ENCODE measurements at regions not wholly inside any gene's neighbourhood (a gene's known extent, or its start where the extent isn't known, plus 50 kb on each side); places are given as distances from the start of the nearest gene placed in this dataset.
"Not testable (repeated sequence)": the region's sequence is repeated elsewhere in the genome, so short reads cannot be mapped to it uniquely, and the experiment has no call there.

DNA sequence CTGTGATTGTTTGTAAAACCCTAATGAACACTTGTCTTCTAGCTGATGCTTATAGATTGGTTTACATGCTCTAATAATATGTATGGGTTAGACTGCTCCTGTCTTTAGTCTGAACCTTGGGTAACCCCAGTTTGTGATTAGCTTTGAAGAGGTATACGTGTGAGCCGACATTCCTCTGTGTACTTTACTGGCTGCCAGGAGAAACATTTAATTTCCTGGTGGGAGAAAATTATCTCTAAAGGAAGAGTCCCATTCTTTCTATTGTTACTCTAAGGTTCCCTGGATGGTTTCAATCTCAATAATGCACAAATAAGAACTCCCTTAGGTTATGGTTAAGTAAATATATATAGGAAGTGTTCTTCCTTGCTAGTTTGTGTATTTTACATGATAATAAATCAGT, 143.6 kb upstream of the ZSWIM2 start:
- no peak for DNase-seq (ENCODE audit: low read depth in 2 of 2)

DNA sequence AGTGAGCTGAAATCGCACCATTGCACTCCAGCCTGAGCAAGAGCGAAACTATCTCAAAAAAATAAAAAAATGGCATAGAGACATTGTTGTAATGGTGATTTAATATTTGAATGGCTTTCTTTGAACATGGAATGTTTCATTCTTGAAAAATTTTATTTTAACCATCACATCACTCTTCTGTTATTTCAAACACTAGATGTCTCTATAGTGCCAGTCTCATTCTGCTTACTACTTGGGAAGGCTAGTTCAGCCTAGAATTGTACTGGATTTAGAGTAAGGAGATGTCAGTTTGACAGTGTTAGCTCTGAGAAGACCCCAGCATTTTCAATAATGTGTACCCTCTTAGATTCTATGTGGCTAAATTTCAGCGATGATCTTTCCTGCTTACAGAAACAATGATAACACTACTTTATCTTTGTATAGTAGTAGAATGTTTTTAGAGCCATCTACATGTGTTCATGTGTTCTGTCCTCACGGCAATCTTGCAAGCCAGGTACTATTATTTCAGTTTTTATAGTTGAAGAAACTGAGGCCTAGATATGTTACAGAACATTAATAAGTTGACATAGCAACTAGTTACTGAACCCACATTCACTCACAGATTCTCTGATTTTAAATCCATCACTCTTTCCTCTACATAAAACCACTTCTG, 142.9 kb upstream of the ZSWIM2 start:
- no peak for DNase-seq (ENCODE audit: low read depth in 2 of 2)

DNA sequence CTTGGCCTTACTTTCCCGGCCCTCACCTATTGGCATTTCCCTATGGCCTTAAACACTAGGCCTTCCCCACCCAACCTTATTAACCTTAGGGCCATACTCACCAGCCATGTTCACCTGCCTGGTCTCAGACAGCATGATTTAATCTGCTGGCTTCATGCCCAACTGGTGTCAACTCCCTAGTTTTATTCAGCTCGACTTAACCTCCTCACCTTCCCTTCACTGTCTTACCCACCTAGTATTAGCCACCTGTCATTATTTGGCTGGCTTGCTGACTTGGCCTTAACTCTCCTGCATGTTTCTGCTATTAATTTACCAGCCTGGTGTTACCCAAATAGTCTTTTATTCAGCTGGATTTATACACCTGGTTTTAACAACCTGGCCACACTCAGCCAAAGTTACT, 136.0 kb upstream of the ZSWIM2 start:
- DNase-seq (ENCODE audit: low read depth in 2 of 2), result no peak

DNA sequence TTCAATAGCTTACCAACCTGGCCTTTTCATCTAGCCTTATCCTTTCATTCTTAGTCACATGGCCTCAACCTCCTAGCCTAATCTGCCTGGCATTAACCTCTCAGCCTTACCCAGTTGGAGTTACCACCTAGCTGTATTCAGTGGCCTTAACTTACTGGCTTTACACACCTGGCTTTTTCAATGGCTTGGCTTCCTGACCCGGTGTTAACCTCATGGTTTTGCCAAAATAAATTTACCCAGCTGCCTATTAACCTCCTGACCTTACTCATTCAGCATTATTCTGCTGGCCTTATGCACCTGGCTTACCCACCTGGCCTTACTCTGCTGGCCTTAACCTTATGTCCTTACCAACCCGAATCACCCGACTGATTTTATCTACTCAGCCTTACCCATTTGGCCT, 135.5 kb upstream of the ZSWIM2 start:
- no peak for DNase-seq (ENCODE audit: low read depth in 2 of 2)

DNA sequence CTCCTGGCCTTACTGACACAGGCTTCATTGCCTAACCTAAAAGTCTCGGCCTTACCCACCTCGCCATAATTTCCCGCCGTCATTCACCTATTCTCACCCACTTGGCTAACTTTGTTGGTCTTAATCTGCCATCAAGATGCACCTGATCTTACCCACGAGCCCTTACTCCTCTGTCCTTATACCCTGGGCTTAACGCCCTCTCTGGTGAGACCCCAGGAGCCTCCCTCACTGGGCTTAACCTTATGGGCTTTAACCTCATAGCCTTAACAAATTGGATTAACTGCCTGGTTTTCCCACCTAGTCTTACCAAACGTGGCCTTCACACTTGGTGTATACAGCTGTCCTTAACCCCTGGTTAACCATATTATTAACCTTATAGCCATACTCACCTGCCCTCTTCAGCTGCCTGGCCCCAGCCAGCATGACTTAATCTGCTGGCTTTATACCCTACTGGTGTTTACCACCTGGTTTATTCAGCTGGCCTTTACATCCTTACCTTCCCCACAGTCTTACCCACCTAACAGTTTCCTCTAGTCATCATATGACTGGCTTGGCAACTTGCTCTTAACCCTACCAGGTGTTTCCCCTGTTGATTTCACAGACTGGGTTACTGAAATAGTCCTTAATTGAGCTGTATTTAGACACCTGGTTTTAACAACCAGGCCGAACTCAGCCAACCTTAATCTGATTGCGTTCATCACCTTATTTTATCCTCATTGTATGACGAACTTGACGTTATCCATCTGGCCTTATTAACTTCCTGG, 132.0 kb upstream of the ZSWIM2 start:
- DNase-seq (ENCODE audit: low read depth in 2 of 2), result no peak

DNA sequence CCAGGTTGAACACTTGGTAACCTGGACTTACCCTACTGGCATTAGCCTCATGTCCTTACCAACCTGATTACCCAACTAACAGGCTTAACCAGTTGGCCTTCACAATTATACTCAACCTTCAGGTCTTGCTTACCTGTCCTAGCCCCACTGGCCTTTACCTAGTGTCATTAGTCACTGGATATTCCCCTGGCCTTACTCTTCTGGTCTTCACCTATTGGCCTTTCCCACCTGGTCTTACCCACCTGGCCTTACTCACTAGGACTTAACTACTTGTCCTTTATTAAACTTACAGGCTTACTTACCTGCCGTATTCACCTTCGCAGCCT, 131.1 kb upstream of the ZSWIM2 start:
- no peak for DNase-seq (ENCODE audit: low read depth in 2 of 2)

DNA sequence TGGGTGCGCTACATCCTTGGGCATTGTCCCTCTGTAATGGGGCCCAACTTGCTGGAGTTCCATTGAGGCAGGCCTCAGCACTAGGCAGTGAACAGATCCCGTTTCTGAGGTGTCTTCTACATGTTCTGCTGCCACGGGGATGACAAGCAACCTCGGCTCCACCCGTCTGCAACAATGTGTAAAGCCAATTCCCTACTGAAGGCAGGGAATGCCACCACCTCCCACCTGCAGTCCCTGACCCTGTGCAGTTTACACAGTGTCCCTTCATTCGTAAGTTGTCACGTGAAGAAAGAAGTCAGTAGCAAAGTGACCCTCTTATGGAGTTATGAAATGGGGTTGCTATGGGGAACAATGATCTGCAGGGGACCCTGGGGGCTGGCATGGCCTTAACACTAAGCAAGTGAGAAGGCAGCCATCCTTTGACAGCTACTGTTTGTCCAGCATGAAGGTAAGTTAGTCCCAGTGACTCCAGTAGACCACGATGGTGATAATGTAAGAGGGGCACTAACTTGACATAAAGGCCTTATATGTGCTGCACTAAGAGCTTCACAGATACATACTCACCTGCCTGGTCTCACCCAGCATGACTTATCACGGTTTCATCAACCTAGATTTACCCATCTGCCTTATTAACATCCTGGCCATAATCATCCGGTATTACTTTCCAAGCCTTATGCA, 130.6 kb upstream of the ZSWIM2 start:
- DNase-seq (ENCODE audit: low read depth in 2 of 2), result no peak

DNA sequence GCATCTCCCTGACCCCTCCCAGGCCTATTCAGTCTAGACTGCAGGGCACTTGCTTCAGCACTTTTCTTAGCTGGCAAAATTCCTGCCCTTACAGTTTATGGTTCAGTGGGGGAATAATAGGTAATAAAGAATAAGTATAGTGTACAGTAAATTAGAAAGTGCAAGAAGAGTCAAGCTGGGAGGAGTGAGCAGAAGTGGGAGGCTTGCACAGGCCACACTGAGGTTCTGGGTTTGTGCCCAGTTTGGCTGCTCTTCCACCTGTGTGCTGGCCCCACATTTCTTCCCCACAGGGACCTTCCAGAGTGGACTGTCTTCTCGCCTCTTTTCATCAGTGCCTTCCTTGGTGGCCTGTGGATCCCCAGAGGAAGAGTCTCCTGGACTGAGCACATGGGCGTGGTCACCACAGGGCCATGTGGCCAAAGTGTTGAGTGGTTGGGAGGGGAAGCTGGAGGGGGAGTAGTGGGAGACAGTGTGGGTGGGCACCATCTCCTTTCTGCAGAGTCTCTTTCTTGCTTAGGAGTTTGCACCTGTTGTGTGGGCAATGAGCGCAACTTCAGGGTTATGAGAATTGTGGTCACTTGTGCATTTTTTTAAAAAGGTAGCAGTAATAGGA, 128.6 kb upstream of the ZSWIM2 start:
- DNase-seq (ENCODE audit: low read depth in 2 of 2), result no peak

DNA sequence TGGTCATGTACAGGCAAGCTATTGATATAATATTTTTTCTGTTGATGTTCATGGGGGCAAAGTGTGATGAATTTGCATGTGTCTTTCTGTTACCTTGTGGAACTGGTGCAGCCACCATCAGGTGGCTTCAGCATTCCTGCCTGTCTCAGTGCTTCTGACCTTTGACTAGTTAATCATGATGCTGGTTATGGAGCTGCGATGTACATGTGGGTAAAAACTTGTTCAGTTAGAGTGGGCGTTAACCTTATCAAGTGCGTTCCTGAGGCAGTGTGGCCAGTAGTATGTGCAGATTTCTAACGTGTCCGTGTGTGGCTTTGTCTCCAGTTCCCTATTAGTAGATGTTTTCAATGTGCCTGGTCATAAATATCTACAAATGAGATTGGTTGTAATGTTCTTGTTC, 127.4 kb upstream of the ZSWIM2 start:
- no peak for DNase-seq (ENCODE audit: low read depth in 2 of 2)

DNA sequence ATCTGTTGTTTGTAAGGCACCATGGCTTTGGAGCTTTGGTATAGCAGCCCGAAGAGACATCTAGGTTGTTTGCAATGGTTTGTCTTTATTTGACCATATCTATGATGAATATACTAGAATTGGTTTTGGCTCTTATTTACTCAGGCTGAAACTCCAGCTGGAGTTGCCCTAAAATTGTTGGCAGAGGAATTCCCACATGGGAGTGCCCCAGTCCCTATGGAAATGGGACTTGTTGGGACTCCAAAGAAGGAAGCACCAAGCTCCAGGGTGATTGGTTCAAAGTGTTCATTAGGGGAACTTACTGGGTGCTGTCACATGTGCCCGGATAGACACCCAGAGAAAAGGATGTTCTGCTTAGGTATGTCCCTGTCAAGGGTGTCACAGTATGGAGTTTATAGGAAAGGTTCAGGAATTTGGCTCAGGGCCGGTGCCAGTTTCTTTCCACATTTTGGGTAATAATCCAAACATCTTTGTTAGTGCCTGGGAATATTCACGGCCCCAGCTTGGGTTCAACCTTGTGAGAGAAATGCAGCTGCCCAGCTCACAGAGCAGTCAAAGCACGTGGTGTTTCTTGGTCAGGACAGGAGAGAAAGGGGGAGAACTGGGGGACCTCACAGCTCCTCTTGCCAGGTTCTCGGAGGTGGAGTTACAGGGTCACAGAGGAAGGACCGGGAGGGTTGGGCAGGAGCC, 123.5 kb upstream of the ZSWIM2 start:
- no peak for DNase-seq (ENCODE audit: low read depth in 2 of 2)

DNA sequence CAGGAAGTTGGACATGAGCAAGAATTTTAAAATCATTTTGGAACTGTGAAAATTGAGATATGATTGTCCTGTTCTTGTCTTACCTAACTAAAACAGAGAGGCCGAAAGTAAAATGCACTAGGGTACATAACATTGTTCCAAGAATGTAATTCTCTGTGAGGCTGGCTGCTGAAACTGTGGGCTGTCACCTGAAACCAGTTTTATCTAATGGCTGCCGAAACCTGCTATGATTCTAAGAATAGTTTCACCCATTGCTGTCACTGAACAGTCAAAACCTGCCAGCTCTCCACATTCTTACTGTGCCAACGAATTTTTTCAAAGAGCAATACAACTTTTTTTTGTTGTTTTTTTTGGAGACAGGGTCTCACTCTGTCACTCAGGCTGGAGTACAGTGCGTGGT, 119.3 kb upstream of the ZSWIM2 start:
- no peak for DNase-seq (ENCODE audit: low read depth in 2 of 2)

DNA sequence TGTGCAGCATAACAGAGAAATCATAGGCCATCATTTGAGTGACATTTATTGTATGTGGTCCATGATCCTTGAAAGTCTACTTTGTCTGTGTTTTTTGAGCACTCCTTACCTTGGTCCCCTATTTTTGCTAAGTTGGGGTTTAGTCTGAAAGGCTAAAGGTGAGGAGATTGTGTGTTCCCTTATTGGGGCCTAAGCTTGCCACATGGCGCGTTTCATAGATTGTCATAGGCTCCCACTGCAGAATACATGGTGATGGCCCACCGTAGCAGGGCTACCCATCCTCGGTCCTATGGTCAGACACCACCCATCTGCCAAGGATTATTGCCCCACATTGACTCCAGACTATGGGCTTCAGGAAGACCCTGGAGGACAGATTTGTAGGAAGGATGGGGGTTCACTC, 117.0 kb upstream of the ZSWIM2 start:
- DNase-seq (ENCODE audit: low read depth in 2 of 2), result no peak

DNA sequence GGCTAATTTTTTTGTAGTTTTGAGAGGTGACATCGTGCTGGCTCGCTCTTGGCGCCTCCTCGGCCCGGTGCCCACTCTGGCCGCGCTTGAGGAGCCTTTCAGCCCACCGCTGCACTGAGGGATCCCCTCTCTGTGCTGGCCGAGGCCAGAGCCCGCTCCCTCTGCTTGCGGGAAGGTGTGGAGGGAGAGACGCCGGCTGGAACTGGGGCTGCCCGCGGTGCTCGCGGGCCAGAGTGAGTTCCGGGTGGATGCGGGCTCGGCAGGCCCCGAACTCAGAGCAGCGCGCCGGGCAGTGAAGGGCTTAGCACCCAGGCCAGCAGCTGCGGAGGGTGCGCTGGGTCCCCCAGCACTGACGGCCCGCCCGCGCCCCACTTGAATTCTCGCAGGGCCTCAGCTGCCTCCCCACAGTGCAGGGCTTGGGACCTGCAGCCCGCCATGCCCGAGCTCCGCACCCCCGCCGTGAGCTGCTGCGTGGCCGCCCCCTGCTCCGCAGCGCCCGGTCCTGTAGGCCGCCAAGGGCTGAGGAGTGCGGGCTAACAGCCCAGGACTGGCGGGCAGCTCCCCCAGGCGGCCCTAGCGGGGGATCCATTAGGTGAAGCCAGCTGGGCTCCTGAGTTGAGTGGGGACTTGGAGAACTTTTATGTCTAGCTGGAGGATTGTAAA, 113.2 kb upstream of the ZSWIM2 start:
- DNase-seq (ENCODE audit: low read depth in 2 of 2), result no peak

DNA sequence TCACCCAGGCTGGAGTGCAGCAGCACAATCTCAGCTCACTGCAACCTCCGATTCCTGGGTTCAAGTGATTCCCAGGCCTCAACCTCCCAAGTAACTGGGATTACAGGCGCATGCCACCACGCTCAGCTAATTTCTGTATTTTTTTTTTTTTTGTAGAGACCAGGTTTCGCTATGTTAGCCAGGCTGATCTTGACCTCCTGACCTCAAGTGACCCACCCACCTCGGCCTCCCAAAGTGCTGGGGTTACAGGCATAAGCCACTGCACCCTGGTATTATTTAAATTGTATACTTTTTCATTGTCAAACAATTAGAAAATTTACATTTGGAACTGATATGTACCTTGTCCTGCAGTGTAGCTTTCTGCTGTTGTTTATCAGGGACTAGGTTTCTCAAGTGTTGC, 111.3 kb upstream of the ZSWIM2 start:
- DNase-seq (ENCODE audit: low read depth in 2 of 2), result not testable (repeated sequence)

DNA sequence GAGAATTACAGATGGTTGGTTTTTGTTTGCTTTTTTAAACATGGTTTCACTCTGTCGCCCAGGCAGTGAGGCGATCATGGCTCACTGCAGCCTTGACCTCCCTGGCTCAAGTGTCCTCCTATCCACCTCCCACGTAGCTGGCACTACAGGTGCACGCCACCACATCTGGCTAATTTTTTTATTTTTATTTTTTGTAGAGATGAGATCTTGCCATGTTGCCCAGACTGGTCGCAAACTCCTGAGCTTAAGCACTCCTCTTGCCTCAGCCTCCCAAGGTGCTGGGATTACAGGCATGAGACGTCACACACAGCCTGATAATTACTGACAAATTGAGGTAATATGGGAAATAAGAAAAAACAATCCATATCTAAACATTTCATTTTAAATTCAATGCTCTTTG, 110.5 kb upstream of the ZSWIM2 start:
- DNase-seq (ENCODE audit: low read depth in 2 of 2), result no peak

DNA sequence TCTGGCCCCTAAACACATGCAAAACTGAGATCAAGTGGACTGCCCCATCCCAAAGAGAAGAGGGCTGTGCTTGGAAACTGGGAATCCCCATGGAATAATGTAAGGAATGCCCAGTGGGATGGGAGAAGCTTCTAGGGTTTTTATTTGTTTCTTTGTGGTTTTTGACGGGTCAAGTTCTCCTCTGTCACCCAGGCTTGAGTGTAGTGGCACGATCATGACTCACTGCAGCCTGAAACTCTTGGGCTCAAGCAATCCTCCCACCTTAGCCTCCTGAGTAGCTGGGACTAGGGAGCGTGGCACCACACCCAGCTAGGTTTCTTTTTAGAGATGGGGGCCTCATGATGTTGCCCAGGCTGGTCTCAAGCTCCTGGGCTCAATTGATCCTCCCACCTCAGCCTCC, 101.7 kb upstream of the ZSWIM2 start:
- DNase-seq (ENCODE audit: low read depth in 2 of 2), result no peak

DNA sequence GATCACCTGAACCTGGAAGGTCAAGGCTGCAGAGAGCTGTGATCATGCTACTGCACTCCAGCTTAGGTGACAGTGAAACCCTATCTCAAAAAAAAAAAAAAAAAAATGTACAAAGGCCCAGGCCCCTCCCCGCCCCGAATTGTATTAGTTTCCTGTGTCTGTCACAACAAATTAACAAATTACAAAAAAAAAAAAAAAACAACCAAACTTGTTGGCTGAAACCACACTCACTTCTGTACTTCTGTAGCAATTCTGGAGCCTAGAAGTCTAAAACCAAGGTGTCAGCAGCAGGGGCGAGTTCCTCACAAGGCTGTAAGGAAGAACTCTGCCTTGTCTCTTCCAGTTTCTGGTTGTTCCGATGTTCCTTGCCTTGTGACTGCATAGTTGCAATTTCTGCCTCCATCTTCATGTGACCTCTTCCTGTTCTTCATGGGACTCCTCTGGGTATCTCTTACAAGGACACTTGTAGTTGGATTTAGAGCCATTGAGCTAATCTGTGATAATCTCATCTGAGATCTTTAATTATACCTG, 100.8 kb upstream of the ZSWIM2 start:
- DNase-seq (ENCODE audit: low read depth in 2 of 2), result no peak

DNA sequence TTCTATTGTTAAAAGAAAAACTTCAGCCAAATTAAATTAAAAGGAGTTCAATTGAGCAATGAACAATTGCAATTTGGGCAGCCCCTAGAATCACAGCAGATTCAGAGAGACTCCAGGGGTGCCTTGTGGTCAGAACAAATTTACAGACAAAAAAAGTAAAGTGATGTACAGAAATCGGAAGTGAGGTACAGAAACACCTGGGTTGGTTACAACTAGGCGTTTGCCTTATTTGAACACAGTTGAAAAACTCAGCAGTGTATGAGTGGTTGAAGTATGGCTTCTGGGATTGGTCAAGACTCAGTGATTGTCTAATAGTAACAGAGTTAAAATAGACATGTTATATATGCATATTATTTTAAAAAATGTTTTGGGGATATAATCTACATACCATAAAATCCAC, 98.5 kb upstream of the ZSWIM2 start:
- DNase-seq (ENCODE audit: low read depth in 2 of 2), result no peak

DNA sequence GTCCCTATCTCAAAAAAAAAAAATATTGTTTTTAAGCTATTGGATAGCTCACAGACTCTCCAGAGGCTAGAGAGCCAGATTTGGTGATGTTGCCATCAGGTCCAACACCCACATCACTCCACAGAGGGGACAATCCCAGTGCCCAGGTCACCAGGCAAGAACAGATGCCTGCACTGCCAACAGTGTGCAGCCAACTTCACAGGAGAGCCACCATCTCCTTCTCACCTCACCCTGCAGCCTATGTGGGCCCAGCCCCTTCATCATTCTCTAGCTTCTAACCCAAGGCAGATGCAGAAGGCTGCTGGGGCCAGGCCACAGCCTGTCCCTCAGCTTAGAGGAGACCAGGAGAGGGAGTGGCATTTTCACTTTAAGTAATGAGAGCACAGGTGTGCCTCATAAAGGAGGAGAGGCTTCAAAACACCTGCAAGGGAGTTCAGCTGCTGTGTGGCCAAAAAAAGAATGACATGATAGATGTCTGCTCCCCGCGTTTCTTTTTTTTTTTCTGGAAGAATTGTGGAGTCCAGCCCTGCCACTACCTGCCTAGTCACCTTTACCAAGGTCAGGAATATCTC, 98.0 kb upstream of the ZSWIM2 start:
- DNase-seq (ENCODE audit: low read depth in 2 of 2), result no peak

DNA sequence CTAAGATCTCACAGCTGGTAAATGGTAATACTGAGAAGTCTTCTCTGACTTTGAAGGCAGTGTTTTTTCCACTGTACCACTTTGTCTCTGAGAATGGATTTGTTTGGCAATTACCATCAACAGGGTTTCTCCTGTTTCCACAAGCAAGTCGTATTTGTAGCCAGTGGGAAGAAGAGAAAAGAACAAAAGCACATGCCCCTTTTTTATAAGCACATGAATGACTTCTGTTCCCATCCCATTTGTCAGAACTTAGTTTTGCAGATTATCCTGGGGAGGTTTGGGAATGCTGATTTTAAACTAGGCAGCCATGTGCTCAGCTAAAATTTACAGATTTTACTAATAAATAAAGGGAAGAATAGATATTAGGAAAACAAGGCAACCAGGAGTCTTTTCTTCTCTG, 92.9 kb upstream of the ZSWIM2 start:
- no peak for DNase-seq (ENCODE audit: low read depth in 2 of 2)

DNA sequence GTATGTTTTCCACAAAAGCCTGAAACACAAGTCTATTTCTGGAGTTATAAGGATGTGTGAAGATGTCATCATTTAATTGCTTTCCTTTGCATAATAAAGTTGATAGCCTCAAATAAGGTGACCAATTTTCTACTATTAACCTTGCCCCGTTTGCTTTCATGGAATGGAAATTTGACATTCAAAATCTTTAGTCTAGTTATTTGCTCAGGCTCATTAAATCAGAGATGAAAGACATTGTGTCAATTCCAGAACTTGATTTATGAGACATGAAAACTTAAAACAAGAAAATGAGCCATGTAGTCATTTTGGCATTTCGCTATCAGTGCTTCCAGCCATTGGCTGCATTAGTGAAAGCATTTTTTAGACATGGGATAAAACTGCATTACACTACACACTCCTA, 91.5 kb upstream of the ZSWIM2 start:
- DNase-seq (ENCODE audit: low read depth in 2 of 2), result no peak
